H9 (cell line): ENCODE measurements at regions not wholly inside any gene's neighbourhood (a gene's known extent, or its start where the extent isn't known, plus 50 kb on each side); places are given as distances from the start of the nearest gene placed in this dataset.

Source experiments
- DNase-seq: peaks from one replicate; pipeline ENCODE4 v3.0.0-alpha.2; 2017
- H2AFZ ChIP-seq: one replicate; pipeline ENCODE4 v1.6.1; 2013; ENCODE audit warnings: mild to moderate bottlenecking, low read length, control low read depth, moderate library complexity
- H2AK5ac ChIP-seq: 2 replicates; pipeline ENCODE4 v1.6.1; 2013; ENCODE audit warnings: low read length, control low read depth, mixed read lengths; ENCODE audit not compliant: insufficient read length
- H2BK120ac ChIP-seq: one replicate; pipeline ENCODE4 v1.6.1; 2013; ENCODE audit warnings: low read depth, mild to moderate bottlenecking, low read length, control low read depth, inconsistent platforms; ENCODE audit not compliant: poor library complexity, severe bottlenecking
- H2BK12ac ChIP-seq: 2 replicates; pipeline ENCODE4 v1.6.1; 2013; ENCODE audit warnings: low read length, control low read depth, mixed read lengths, low read depth; ENCODE audit not compliant: insufficient read length
- H2BK15ac ChIP-seq: 2 replicates; pipeline ENCODE4 v1.6.1; 2013; ENCODE audit warnings: low read depth, low read length, control low read depth
- H2BK20ac ChIP-seq: one replicate; pipeline ENCODE4 v1.6.1; 2013; ENCODE audit warnings: low read depth, mild to moderate bottlenecking, low read length, control low read depth, inconsistent platforms; ENCODE audit not compliant: poor library complexity, severe bottlenecking
- H2BK5ac ChIP-seq: 2 replicates; pipeline ENCODE4 v1.6.1; 2013; ENCODE audit warnings: low read length, control low read depth, mixed read lengths; ENCODE audit not compliant: insufficient read length
- H3K14ac ChIP-seq: 2 replicates; pipeline ENCODE4 v1.6.1; 2013; ENCODE audit warnings: low read length, control low read depth; ENCODE audit not compliant: insufficient read depth
- H3K18ac ChIP-seq: 2 replicates; pipeline ENCODE4 v1.6.1; 2013; ENCODE audit warnings: low read depth, mild to moderate bottlenecking, mixed read lengths, low read length, control low read depth; ENCODE audit not compliant: insufficient read length
- H3K23ac ChIP-seq: 2 replicates; pipeline ENCODE4 v1.6.1; 2013; ENCODE audit warnings: low read length, control low read depth, mixed read lengths, low read depth; ENCODE audit not compliant: insufficient read length
- H3K23me2 ChIP-seq: 2 replicates; pipeline ENCODE4 v1.6.1; 2013; ENCODE audit warnings: low read depth, mild to moderate bottlenecking, mixed read lengths, low read length, control low read depth; ENCODE audit not compliant: insufficient read length, poor library complexity, severe bottlenecking
- H3K27ac ChIP-seq: 2 replicates; pipeline ENCODE4 v1.5.1; 2013; ENCODE audit warnings: low read length, control low read depth, mixed read lengths, low read depth; ENCODE audit not compliant: insufficient read length
- H3K27me3 ChIP-seq: 2 replicates; pipeline ENCODE4 v1.6.1; 2013; ENCODE audit warnings: low read length, control low read depth, inconsistent platforms; ENCODE audit not compliant: insufficient read depth
- H3K4ac ChIP-seq: 2 replicates; pipeline ENCODE4 v1.6.1; 2013; ENCODE audit warnings: low read depth, mild to moderate bottlenecking, control low read depth, inconsistent platforms, low read length, moderate library complexity
- H3K4me1 ChIP-seq: 2 replicates; pipeline ENCODE4 v1.6.1; 2013; ENCODE audit warnings: low read length, control low read depth, inconsistent platforms; ENCODE audit not compliant: insufficient read depth
- H3K4me2 ChIP-seq: 2 replicates; pipeline ENCODE4 v1.6.1; 2013; ENCODE audit warnings: low read length, control low read depth, mixed read lengths; ENCODE audit not compliant: insufficient read length, insufficient read depth
- H3K56ac ChIP-seq: 2 replicates; pipeline ENCODE4 v1.6.1; 2013; ENCODE audit warnings: low read depth, mild to moderate bottlenecking, mixed read lengths, low read length, control low read depth; ENCODE audit not compliant: insufficient read length
- H3K79me1 ChIP-seq: 2 replicates; pipeline ENCODE4 v1.6.1; 2013; ENCODE audit warnings: low read depth, mild to moderate bottlenecking, moderate library complexity, low read length, control low read depth, inconsistent platforms; ENCODE audit not compliant: insufficient read depth, poor library complexity, severe bottlenecking
- H3K79me2 ChIP-seq: 2 replicates; pipeline ENCODE4 v1.6.1; 2013; ENCODE audit warnings: low read length, control low read depth, inconsistent platforms; ENCODE audit not compliant: insufficient read depth
- H3K9ac ChIP-seq: 2 replicates; pipeline ENCODE4 v1.6.1; 2013; ENCODE audit warnings: low read length, control low read depth, mixed read lengths; ENCODE audit not compliant: insufficient read length; ENCODE audit errors: extremely low read depth
- H3K9me3 ChIP-seq: one replicate; pipeline ENCODE4 v1.6.1; 2013; ENCODE audit warnings: low read depth, low read length, inconsistent platforms; ENCODE audit not compliant: control insufficient read depth
- H3T11ph ChIP-seq: one replicate; pipeline ENCODE4 v1.6.1; 2013; ENCODE audit warnings: mild to moderate bottlenecking, low read length, control low read depth, inconsistent platforms
- H4K20me1 ChIP-seq: one replicate; pipeline ENCODE4 v1.6.1; 2013; ENCODE audit not compliant: control insufficient read depth, insufficient read length, insufficient read depth
- H4K5ac ChIP-seq: 2 replicates; pipeline ENCODE4 v1.6.1; 2013; ENCODE audit warnings: low read depth, mild to moderate bottlenecking, mixed read lengths, low read length, control low read depth; ENCODE audit not compliant: insufficient read length
- H4K8ac ChIP-seq: replicated peaks from 2 replicates; pipeline ENCODE4 v1.6.1; 2013; ENCODE audit warnings: low read length, control low read depth, mixed read lengths, low read depth; ENCODE audit not compliant: insufficient read length
- H4K91ac ChIP-seq: 2 replicates; pipeline ENCODE4 v1.6.1; 2013; ENCODE audit warnings: low read depth, mild to moderate bottlenecking, moderate library complexity, mixed read lengths, low read length, control low read depth; ENCODE audit not compliant: insufficient read length
- H3K27ac Mint-ChIP-seq, 3 experiments: 2 replicates in 2 of 3; 3 replicates in 1 of 3; pipeline ENCODE4 v1.8.0; 2020 to 2021; ENCODE audit warnings: mixed read lengths in 3 of 3, mild to moderate bottlenecking in 1 of 3, moderate library complexity in 1 of 3
- H3K27me3 Mint-ChIP-seq: 2 replicates; pipeline ENCODE4 v1.8.0; 2021; ENCODE audit warnings: low read depth, mild to moderate bottlenecking, moderate library complexity, mixed read lengths
- H3K36me3 Mint-ChIP-seq, 3 experiments: 2 replicates in 2 of 3; 3 replicates in 1 of 3; pipeline ENCODE4 v1.8.0; 2020 to 2021; ENCODE audit warnings: low read depth in 3 of 3, mixed read lengths in 3 of 3; ENCODE audit not compliant: insufficient read depth in 1 of 3
- H3K4me1 Mint-ChIP-seq, 2 experiments: 2 replicates each; pipeline ENCODE4 v1.8.0; 2020; ENCODE audit warnings: mixed read lengths in 2 of 2
- H3K4me3 Mint-ChIP-seq, 2 experiments: 2 replicates in 1 of 2; 3 replicates in 1 of 2; pipeline ENCODE4 v1.8.0; 2020 to 2021; ENCODE audit warnings: mild to moderate bottlenecking in 2 of 2, mixed read lengths in 2 of 2, moderate library complexity in 1 of 2
- H3K9me3 Mint-ChIP-seq, 2 experiments: 2 replicates in 1 of 2; 3 replicates in 1 of 2; pipeline ENCODE4 v1.8.0; 2020; ENCODE audit warnings: mild to moderate bottlenecking in 2 of 2, mixed read lengths in 2 of 2, moderate library complexity in 1 of 2
- CTCF ChIP-seq: fragments of 200-600 bp; sonication (generic); conservative IDR thresholded peaks from 3 replicates; pipeline ENCODE4 v1.8.0; 2021; ENCODE audit warnings: antibody characterized with exemption, mild to moderate bottlenecking

DNA sequence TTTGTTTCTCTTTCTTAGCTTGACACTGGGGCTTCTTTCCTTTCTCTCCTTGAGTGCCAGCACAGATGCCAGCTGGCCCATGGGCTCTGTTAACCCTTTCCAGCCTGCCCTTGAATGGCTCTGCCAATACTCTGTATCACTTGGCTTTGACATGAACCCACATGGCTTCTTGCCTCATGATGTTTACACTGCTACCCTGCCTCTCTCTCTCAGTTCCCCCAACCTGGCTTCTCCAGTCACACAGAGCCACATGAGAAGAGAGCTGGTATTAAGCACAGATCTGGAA lies 262.4 kb downstream of the OMA1 start:
- Histone ChIP-seq H3T11ph (no peak overlapping the region), H3K79me1 (no peaks in the 10 kb centered on the region), H4K8ac (no peak overlapping the region), H2BK5ac (no peak overlapping the region), H3K4me1 (no peaks in the 10 kb centered on the region), H3K14ac (no peak overlapping the region), H2BK15ac (no peak overlapping the region), H3K4ac (no peak overlapping the region), H2BK120ac (no peak overlapping the region), H2BK20ac (no peak overlapping the region), H3K23me2 (no peaks in the 10 kb centered on the region), H3K56ac (no peak overlapping the region), H3K18ac (no peak overlapping the region), H3K4me2 (no peak overlapping the region), H3K9me3 (no peaks in the 10 kb centered on the region), H3K27me3 (no peaks in the 10 kb centered on the region), H2BK12ac (no peak overlapping the region), H3K27ac (no peak overlapping the region), H2AK5ac (no peak overlapping the region), H4K5ac (no peak overlapping the region), H3K9ac (no peak overlapping the region), H3K23ac (no peak overlapping the region), H4K20me1 (no peaks in the 10 kb centered on the region), H2AFZ (no peak overlapping the region), H4K91ac (no peak overlapping the region), H3K79me2 (no peaks in the 10 kb centered on the region)
- DNase-seq: no peak
- Mint-ChIP-seq H3K27ac (no peak overlapping the region), H3K36me3 (no peaks in the 10 kb centered on the region), H3K9me3 (peaks cover 2 to 3% of the 10 kb centered on the region in 2 experiments; a peak in 2 of 5 replicates), H3K27me3 (peaks cover 5% of the 10 kb centered on the region), H3K4me3 (no peak overlapping the region), H3K4me1 (peaks cover 9 to 10% of the 10 kb centered on the region in 2 experiments; a peak in 3 of 4 replicates)
- no peak for TF ChIP-seq CTCF
